ENCODE measurements at regions not wholly inside any gene's neighbourhood (a gene's known extent, or its start where the extent isn't known, plus 50 kb on each side); places are given as distances from the start of the nearest gene placed in this dataset.
"Not testable (repeated sequence)": the region's sequence is repeated elsewhere in the genome, so short reads cannot be mapped to it uniquely, and the experiment has no call there.

DNA sequence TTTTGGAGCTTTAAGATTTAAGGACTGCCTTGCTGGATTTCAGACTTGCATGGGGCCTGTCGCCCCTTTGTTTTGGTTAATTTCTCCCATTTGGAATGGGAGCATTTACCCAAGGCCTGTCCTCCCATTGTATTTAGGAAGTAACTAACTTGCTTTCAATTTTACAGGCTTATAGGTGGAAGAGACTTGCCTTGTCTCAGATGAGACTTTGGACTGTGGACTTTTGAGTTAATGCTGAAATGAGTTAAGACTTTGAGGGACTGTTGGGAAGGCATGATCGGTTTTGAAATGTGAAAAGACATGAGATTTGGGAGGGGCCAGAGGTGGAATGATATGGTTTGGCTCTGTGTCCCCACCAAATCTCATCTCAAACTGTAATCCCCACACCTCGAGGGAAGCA is 56.5 kb upstream of the TNFSF10 start:
- H3K27me3 ChIP-seq; H3K36me3 ChIP-seq; H3K4me3 ChIP-seq; H3K9me3 ChIP-seq; ATAC-seq; intact Hi-C loops (cut with DNase I); DNase-seq: not testable (repeated sequence)
- peaks cover 34% of the 10 kb centered on the region for H3K4me1 ChIP-seq
- H3K27ac ChIP-seq = peak overlapping the region; percentile 56

DNA sequence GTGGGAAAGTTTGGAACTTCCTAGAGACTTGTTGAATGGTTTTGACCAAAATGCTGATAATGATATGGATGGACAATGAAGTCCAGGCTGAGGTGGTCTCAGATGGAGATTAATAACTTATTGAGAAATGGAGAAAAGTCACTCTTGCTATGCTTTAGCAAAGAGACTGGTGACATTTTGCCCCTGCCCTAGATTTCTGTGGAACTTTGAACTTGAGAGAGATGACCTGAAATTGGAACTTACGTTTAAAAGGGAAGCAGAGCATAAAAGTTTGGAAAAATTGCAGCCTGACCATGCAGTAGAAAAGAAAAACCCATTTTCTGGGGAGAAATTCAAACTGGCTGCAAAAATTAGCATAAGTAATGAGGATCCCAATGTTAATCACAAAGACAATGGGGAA is 55.5 kb upstream of the TNFSF10 start:
- H3K27ac ChIP-seq; H3K36me3 ChIP-seq; H3K27me3 ChIP-seq; H3K9me3 ChIP-seq; intact Hi-C loops (cut with DNase I); H3K4me3 ChIP-seq; DNase-seq; ATAC-seq: not testable (repeated sequence)
- H3K4me1 ChIP-seq = peaks cover 34% of the 10 kb centered on the region

DNA sequence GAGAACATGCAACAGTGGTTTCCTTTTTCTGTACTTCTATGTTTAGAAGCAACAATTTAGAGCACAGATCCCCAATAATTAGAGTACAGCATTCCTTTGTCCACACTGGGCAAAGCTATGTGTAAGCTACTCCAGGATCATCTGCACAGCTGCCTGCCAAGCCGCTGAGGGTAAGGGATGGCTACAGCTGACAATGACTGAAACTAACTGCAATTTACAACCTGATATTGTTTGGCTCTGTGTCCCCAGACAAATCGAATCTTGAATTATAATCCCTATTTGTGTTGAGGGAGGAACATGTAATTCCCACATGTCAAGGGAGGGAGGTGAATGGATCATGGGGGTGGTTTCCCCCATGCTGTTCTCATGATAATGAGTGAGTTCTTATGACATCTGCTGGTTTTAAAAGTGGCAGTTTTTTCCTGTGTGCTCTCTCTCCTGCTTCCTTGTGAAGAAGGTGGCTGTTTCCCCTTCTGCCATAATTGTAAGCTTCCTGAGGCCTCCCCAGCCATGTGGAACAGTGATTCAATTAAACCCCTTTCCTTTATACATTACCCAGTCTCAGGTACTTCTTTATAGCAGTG is 54.8 kb upstream of the TNFSF10 start:
- DNase-seq (no peak), ATAC-seq (no peak)
- Histone ChIP-seq H3K36me3 (no peaks in the 10 kb centered on the region), H3K9me3 (no peaks in the 10 kb centered on the region), H3K27me3 (no peaks in the 10 kb centered on the region), H3K4me3 (no peak overlapping the region), H3K4me1 (peaks cover 34% of the 10 kb centered on the region), H3K27ac (no peak overlapping the region)
- TF ChIP-seq, protein P1, sequence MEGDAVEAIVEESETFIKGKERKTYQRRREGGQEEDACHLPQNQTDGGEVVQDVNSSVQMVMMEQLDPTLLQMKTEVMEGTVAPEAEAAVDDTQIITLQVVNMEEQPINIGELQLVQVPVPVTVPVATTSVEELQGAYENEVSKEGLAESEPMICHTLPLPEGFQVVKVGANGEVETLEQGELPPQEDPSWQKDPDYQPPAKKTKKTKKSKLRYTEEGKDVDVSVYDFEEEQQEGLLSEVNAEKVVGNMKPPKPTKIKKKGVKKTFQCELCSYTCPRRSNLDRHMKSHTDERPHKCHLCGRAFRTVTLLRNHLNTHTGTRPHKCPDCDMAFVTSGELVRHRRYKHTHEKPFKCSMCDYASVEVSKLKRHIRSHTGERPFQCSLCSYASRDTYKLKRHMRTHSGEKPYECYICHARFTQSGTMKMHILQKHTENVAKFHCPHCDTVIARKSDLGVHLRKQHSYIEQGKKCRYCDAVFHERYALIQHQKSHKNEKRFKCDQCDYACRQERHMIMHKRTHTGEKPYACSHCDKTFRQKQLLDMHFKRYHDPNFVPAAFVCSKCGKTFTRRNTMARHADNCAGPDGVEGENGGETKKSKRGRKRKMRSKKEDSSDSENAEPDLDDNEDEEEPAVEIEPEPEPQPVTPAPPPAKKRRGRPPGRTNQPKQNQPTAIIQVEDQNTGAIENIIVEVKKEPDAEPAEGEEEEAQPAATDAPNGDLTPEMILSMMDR (IDR thresholded peaks at IDR 0.05) = no peak
- intact Hi-C loops (cut with DNase I) = no loop called here

DNA sequence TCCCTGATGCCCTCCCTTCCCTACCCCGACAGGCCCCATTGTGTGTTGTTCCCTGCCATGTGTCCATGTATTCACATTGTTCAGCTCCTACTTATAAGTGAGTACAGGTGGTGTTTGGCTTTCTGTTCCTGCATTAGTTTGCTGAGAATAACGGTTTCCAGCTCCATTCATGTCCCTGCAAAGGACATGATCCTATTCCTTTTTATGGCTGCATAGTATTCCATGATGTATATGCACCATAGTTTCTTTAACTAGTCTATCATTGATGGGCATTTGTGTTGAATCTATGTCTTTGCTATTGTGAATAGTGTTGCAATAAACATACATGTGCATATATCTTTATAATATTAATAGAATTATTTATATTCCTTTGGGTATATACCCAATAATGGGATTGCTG is 52.1 kb upstream of the TNFSF10 start:
- Histone ChIP-seq H3K4me1 (peaks cover 18% of the 10 kb centered on the region), H3K9me3 (no peaks in the 10 kb centered on the region), H3K27me3 (no peaks in the 10 kb centered on the region), H3K36me3 (no peaks in the 10 kb centered on the region), H3K27ac (no peak overlapping the region), H3K4me3 (no peak overlapping the region)
- intact Hi-C loops (cut with DNase I) = no loop called here
- TF ChIP-seq, protein P1 (IDR thresholded peaks at IDR 0.05) = no peak
- no peak for ATAC-seq
- no peak for DNase-seq

DNA sequence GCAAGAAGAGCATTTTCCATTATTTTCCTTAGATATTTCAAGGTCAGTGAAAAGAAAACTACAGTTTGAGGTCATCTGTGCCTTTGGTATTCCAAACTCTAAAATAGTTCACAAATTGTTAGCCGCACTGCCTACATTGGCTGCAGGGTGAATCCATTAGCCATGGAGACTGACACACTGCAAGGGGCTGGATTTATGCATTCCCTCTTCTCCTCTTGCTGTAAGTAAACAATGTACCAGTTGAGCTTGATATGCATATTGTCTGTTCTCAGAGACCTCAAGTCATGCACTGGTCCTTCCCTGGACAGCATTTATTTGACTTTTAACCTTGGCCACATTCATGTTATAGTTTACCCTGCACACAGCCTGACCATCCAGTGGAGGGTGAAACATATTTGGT is 50.2 kb upstream of the TNFSF10 start:
- Histone ChIP-seq H3K27ac (no peak overlapping the region), H3K9me3 (no peaks in the 10 kb centered on the region), H3K36me3 (no peaks in the 10 kb centered on the region), H3K27me3 (no peaks in the 10 kb centered on the region), H3K4me3 (no peak overlapping the region), H3K4me1 (peaks cover 13% of the 10 kb centered on the region)
- TF ChIP-seq, protein P1 (IDR thresholded peaks at IDR 0.05) = no peak
- ATAC-seq (no peak), DNase-seq (no peak)
- intact Hi-C loops (cut with DNase I) = no loop called here
